SK-N-MC (cell line): ENCODE measurements at regions not wholly inside any gene's neighbourhood (a gene's known extent, or its start where the extent isn't known, plus 50 kb on each side); places are given as distances from the start of the nearest gene placed in this dataset.
"Not testable (repeated sequence)": the region's sequence is repeated elsewhere in the genome, so short reads cannot be mapped to it uniquely, and the experiment has no call there.

Experiments
- DNase-seq: peaks from one replicate; pipeline ENCODE4 v3.0.0-alpha.2; 2011; ENCODE audit warnings: low read depth, low spot score
- H3K27ac ChIP-seq: fragments of 200-600 bp; sonication (generic); 2 replicates; pipeline ENCODE4 v1.5.1; 2016; ENCODE audit warnings: mixed run types
- H3K36me3 ChIP-seq: fragments of 200-600 bp; sonication (generic); 2 replicates; pipeline ENCODE4 v1.6.1; 2017; ENCODE audit warnings: antibody characterized with exemption, low read length, mixed read lengths; ENCODE audit not compliant: insufficient read depth
- H3K4me3 ChIP-seq: fragments of 200-600 bp; sonication (generic); 2 replicates; pipeline ENCODE4 v1.5.1; 2016
- H3K9ac ChIP-seq: fragments of 200-600 bp; sonication (generic); 2 replicates; pipeline ENCODE4 v1.8.0; 2017; ENCODE audit warnings: mixed run types, mixed read lengths; ENCODE audit not compliant: insufficient read length
- H3K9me3 ChIP-seq: fragments of 200-600 bp; sonication (generic); 2 replicates; pipeline ENCODE4 v1.6.1; 2017; ENCODE audit warnings: low read depth, mild to moderate bottlenecking, antibody characterized with exemption, low read length, moderate library complexity, mixed read lengths
- EZH2 ChIP-seq: fragments of 200-600 bp; sonication (generic); IDR thresholded peaks from one replicate; pipeline ENCODE4 v1.6.1; 2017; ENCODE audit warnings: antibody characterized with exemption
- FOXP2 ChIP-seq: optimal IDR thresholded peaks from 2 replicates; pipeline ENCODE3; 2011; ENCODE audit warnings: mild to moderate bottlenecking, moderate library complexity; ENCODE audit not compliant: insufficient read depth; ENCODE audit errors: extremely low read length, control extremely low read depth
- POLR2AphosphoS5 ChIP-seq: IDR thresholded peaks from 2 replicates; pipeline ENCODE4 v1.6.1; 2012; ENCODE audit warnings: mild to moderate bottlenecking, low read depth, low read length, borderline replicate concordance

DNA sequence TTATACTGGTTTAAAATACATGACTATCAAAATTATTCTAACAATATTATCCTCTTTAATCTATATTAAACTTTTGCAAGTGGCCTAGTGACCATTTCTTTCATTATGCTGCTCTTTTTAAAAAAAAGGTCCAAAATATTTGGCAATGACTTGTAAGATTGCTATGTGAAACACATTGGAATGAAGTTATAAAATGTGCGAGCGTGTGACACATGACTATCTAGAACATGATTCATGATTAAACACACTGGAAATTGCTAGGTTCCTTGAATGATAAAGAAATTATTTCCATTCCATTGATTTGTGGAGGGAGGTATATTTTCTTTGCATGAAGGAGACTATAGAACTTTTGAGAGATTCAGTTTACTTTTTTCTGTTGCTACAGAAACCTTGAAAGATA, 739.1 kb downstream of the DIAPH3 start:
- no peak for TF ChIP-seq EZH2
- H3K27ac ChIP-seq, result no peak overlapping the region

GRCh38 chr13:59425211-59425741, 738.5 kb downstream of the DIAPH3 start:
- DNase-seq, result no peak
- Histone ChIP-seq H3K36me3 (no peaks in the 10 kb centered on the region), H3K27ac (no peak overlapping the region), H3K9me3 (no peaks in the 10 kb centered on the region), H3K9ac (no peak overlapping the region), H3K4me3 (no peak overlapping the region)
- no peak for TF ChIP-seq FOXP2
- no peak for TF ChIP-seq POLR2AphosphoS5
- TF ChIP-seq EZH2, result no peak

More for the DNA sequence above, 739.1 kb downstream of the DIAPH3 start:
- Histone ChIP-seq H3K4me3 (no peak overlapping the region), H3K9ac (no peak overlapping the region), H3K36me3 (no peaks in the 10 kb centered on the region), H3K9me3 (no peaks in the 10 kb centered on the region)
- DNase-seq, result no peak

DNA sequence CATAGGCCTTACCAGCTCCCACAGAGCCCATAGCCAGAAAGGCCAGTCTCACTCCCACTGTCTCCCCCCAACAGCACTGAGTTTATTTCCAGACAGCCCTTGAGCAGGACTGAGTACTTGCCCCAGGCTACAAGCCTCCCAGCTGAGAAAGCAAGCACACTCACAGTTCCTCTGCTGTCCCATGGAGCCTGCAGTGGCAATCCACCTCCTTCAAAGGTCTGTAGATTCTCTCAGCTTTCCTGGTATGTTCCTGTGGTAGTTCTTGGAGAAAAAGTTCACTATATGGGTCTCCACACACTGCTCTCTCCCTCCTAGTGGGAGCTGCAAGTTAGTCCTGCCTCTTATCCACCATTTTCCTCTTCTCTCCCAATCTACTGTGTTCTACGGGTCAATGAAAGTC, 728.7 kb downstream of the DIAPH3 start:
- Histone ChIP-seq H3K9me3 (peaks cover 3% of the 10 kb centered on the region; the same call in 1 of the 2 replicates), H3K9ac (no peak overlapping the region), H3K36me3 (no peaks in the 10 kb centered on the region), H3K4me3 (no peak overlapping the region), H3K27ac (no peak overlapping the region)
- TF ChIP-seq FOXP2 (no peak), POLR2AphosphoS5 (no peak), EZH2 (no peak)
- no peak for DNase-seq

DNA sequence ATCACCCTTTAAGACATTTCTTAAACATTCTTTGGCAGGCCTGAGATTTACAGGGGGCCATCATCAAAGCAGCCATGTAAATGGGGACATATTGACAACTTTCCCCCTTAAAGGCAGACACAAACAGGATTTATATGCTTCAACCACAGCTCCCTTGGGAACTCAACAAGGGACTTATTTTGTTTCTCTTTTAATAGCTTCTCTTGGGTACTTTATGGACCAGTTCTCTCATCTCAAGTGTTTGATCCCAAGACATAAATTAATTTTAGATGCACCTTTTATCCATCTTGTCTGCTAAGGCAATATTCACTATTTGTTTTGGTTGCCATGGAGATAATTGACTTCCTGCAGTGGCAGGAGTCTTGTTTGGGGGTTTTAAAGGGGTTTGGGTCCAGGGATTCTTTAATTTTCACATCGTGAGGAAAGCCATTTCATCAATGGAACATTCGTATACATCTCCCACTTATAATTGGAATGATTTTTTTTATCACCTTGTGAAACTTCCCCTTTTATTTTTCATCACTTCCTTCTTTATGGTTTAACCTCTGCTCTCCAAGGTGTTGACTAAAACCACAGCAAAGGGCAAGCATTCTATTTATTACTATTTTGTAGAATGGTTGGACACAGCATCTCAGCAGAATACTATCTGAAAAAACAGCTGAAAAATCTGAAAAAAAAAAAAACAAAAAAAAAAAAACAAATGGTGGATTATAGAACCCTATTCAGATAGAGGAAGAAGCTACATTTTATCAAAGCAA, 726.0 kb downstream of the DIAPH3 start:
- H3K4me3 ChIP-seq, result no peak overlapping the region
- TF ChIP-seq POLR2AphosphoS5 (no peak), EZH2 (no peak), FOXP2 (no peak)
- H3K27ac ChIP-seq, result no peak overlapping the region
- no peak overlapping the region for H3K9ac ChIP-seq
- no peaks in the 10 kb centered on the region for H3K36me3 ChIP-seq
- no peaks in the 10 kb centered on the region; the same call in 1 of the 2 replicates for H3K9me3 ChIP-seq
- DNase-seq, result no peak

DNA sequence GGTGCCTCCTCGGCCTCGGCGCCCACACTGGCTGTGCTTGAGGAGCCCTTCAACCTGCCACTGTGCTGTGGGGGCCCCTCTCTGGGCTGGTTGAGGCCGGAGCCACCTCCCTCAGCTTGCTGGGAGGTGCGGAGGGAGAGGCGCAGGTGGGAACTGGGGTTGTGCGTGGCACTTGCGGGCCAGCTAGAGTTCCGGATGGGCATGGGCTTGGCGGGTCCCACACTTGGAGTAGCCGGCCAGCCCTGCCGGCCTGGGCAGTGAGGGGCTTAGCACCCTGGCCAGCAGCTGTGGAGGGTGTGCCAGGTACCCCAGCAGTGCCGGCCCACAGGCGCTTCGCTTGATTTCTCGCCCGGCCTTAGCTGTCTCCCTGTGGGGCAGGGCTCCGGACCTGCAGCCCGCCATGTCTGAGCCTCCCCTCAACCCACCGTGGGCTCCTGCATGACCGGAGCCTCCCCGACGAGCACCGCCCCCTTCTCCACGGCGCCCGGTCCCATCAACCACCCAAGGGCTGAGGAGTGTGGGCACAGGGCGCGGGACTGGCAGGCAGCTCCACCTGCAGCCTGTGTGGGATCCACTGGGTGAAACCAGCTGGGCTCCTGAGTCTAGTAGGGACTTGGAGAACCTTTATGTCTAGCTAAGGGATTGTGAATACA, 723.8 kb downstream of the DIAPH3 start:
- Histone ChIP-seq H3K9me3 (no peaks in the 10 kb centered on the region), H3K4me3 (no peak overlapping the region), H3K36me3 (no peaks in the 10 kb centered on the region), H3K9ac (no peak overlapping the region), H3K27ac (no peak overlapping the region)
- no peak for DNase-seq
- no peak for TF ChIP-seq POLR2AphosphoS5
- no peak for TF ChIP-seq EZH2
- no peak for TF ChIP-seq FOXP2

GRCh38 chr13:59441068-59441467, 722.7 kb downstream of the DIAPH3 start:
- H3K9me3 ChIP-seq, H3K4me3 ChIP-seq, H3K9ac ChIP-seq, DNase-seq, H3K27ac ChIP-seq, H3K36me3 ChIP-seq: not testable (repeated sequence)

- DNase-seq, result no peak
- no peak overlapping the region for H3K27ac ChIP-seq
- no peak overlapping the region for H3K9ac ChIP-seq
Observed at GRCh38 chr13:59441596-59442280, 722.0 kb downstream of the DIAPH3 start.

DNA sequence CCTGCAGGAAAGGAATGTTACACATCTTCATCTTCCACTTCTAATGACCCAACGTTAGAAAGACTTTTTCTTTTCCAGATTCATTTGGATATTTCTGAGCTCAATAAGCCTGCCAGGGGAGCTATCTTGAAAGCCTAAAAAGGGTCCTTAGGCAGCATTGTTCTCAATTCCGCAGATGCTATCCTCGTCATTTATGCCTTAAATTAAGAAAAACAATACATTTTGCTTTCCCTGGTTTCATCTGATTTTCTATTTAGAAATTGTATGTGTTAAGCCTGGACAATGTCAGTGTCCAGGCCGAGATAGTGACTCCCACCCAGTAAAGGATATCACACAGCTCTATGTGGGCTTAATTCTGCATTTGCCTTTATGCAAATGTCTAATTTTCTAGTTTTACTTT, 721.3 kb downstream of the DIAPH3 start:
- Histone ChIP-seq H3K9ac (no peak overlapping the region), H3K36me3 (no peaks in the 10 kb centered on the region), H3K27ac (no peak overlapping the region), H3K9me3 (no peaks in the 10 kb centered on the region), H3K4me3 (no peak overlapping the region)
- TF ChIP-seq POLR2AphosphoS5 (no peak), FOXP2 (no peak), EZH2 (no peak)
- DNase-seq, result no peak

More at GRCh38 chr13:59441596-59442280, 722.0 kb downstream of the DIAPH3 start:
- Histone ChIP-seq H3K9me3 (no peaks in the 10 kb centered on the region), H3K4me3 (no peak overlapping the region), H3K36me3 (no peaks in the 10 kb centered on the region)
- TF ChIP-seq FOXP2, result no peak
- TF ChIP-seq EZH2, result no peak
- no peak for TF ChIP-seq POLR2AphosphoS5
